Left lung (tissue), 4 donors: ENCODE measurements at regions not wholly inside any gene's neighbourhood (a gene's known extent, or its start where the extent isn't known, plus 50 kb on each side); places are given as distances from the start of the nearest gene placed in this dataset.

Source experiments
- ATAC-seq: fragments of 200-7000 bp; cut with Tn5 transposase; one replicate; pipeline ENCODE4 v1.9.1; 2020; ENCODE audit warnings: moderate library complexity
- DNase-seq, 4 donors: peaks; one replicate each; pipeline ENCODE4 v3.0.0-alpha.2; 2013 to 2020
- H3K27ac ChIP-seq, 2 donors: fragments of 200-600 bp; sonication (generic) in 1 of 2; one replicate each; pipeline versions ENCODE4 v1.5.0 to v1.8.0; 2020 to 2021
- H3K27me3 ChIP-seq, 2 donors: fragments of 200-600 bp; sonication (generic) in 1 of 2; one replicate each; pipeline versions ENCODE4 v1.5.0 to v1.8.0; 2020 to 2021
- H3K36me3 ChIP-seq, 2 donors: fragments of 200-600 bp; sonication (generic) in 1 of 2; one replicate each; pipeline versions ENCODE4 v1.5.0 to v1.8.0; 2020 to 2021
- H3K4me1 ChIP-seq, 2 donors: fragments of 200-600 bp; one replicate each; pipeline ENCODE4 v1.8.0; 2021
- H3K4me3 ChIP-seq, 2 donors: fragments of 200-600 bp; sonication (generic) in 1 of 2; one replicate each; pipeline versions ENCODE4 v1.5.0 to v1.8.0; 2020 to 2021; ENCODE audit warnings: mild to moderate bottlenecking in 1 of 2
- H3K9me3 ChIP-seq, 2 donors: fragments of 200-600 bp; sonication (generic) in 1 of 2; one replicate each; pipeline versions ENCODE4 v1.5.0 to v1.8.0; 2020 to 2021
- intact Hi-C, 2 donors: fragments of 100-400 bp; cut with DNase I; formaldehyde crosslinking; loops; one replicate each; pipeline versions ENCODE4 v1.11.2 to v1.14.2; 2022
- TF ChIP-seq, protein P1 (sequence below), 2 donors: fragments of 200-600 bp; sonication (generic) in 1 of 2; IDR thresholded peaks; one replicate each; pipeline versions ENCODE4 v1.5.0 to v1.8.0; 2021; ENCODE audit warnings: antibody characterized with exemption in 2 of 2
- donor health status: DM: no; HTN: yes; CAD: no.
- donor health status: DM: no; HTN: no; CAD: no.

DNA sequence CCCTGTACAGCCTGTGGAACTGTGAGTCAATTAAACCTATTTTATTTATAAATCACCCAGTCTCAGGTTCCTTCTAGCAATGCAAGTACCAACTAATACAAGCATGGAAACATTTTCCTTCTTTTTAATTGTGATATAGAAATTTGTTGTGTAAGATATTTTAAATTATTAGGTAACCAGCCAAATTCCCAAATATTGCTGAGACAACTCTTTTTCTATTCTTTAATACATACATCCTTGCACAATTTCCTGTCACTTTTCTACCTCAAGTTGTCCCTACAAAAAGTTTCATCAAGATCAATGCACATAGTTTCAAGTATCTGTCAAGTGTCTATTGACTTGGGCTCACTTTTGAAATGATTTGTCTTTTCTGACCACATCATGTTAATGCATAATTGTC is 488.6 kb downstream of the ACTL7B start:
- Histone ChIP-seq H3K9me3 (peaks cover 0 to 7% of the 10 kb centered on the region in 2 donors), H3K27me3 (no peaks in the 10 kb centered on the region), H3K4me1 (no peaks in the 10 kb centered on the region), H3K27ac (no peak overlapping the region), H3K4me3 (no peak overlapping the region), H3K36me3 (no peaks in the 10 kb centered on the region)
- TF ChIP-seq, protein P1, sequence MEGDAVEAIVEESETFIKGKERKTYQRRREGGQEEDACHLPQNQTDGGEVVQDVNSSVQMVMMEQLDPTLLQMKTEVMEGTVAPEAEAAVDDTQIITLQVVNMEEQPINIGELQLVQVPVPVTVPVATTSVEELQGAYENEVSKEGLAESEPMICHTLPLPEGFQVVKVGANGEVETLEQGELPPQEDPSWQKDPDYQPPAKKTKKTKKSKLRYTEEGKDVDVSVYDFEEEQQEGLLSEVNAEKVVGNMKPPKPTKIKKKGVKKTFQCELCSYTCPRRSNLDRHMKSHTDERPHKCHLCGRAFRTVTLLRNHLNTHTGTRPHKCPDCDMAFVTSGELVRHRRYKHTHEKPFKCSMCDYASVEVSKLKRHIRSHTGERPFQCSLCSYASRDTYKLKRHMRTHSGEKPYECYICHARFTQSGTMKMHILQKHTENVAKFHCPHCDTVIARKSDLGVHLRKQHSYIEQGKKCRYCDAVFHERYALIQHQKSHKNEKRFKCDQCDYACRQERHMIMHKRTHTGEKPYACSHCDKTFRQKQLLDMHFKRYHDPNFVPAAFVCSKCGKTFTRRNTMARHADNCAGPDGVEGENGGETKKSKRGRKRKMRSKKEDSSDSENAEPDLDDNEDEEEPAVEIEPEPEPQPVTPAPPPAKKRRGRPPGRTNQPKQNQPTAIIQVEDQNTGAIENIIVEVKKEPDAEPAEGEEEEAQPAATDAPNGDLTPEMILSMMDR (IDR thresholded peaks at IDR 0.05), result no peak
- intact Hi-C loops, result no loop called here
- no peak for DNase-seq
- no peak for ATAC-seq

DNA sequence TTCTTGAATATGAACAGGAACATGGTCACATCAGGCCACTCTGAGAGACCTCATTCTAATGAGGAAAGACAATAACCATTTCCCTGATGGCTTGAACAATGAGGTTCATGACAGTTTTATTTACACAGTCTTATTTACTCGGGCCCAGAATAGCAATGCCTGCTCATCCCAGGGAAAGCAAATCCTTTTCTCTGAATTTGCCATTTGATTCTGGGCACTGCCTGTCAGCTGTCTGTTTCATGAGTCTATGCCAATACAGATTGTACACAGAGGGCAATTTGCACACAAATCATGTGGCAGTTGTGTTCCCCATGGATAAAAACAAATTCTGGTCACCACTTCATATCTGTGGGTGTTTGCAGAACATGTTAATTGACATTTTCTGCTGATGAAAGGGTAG is 492.5 kb downstream of the ACTL7B start:
- Histone ChIP-seq H3K27ac (no peak overlapping the region), H3K4me1 (no peaks in the 10 kb centered on the region), H3K9me3 (peaks cover 0 to 7% of the 10 kb centered on the region in 2 donors), H3K27me3 (no peaks in the 10 kb centered on the region), H3K36me3 (no peaks in the 10 kb centered on the region), H3K4me3 (no peak overlapping the region)
- intact Hi-C loops, result no loop called here
- no peak for DNase-seq
- TF ChIP-seq, protein P1 (IDR thresholded peaks at IDR 0.05), result no peak
- no peak for ATAC-seq

DNA sequence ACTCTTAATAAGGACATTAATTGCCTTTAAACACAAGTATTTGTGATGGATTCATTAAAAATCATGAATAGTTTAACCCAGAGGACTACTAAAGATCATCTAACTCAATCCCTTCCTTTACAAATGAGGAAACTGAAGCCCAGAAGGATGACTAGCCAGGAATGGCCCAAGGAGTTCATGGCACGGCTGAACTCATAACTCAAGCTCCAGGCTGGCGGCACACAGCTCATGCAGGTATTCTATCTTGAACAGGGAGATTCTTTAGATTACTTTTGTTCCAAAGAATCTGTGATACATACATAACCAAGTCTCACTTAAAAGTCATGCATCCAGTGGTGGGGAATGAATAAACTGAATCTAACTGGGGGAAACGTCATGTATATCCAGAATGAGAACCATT is 495.5 kb downstream of the ACTL7B start:
- H3K4me3 ChIP-seq, result no peak overlapping the region
- TF ChIP-seq, protein P1 (IDR thresholded peaks at IDR 0.05), result no peak
- no peak overlapping the region for H3K27ac ChIP-seq
- no peak for ATAC-seq
- no peaks in the 10 kb centered on the region for H3K36me3 ChIP-seq
- H3K4me1 ChIP-seq, result no peaks in the 10 kb centered on the region
- no peak for DNase-seq
- H3K27me3 ChIP-seq, result no peaks in the 10 kb centered on the region
- intact Hi-C loops, result no loop called here
- H3K9me3 ChIP-seq, result peaks cover 0 to 4% of the 10 kb centered on the region in 2 donors

DNA sequence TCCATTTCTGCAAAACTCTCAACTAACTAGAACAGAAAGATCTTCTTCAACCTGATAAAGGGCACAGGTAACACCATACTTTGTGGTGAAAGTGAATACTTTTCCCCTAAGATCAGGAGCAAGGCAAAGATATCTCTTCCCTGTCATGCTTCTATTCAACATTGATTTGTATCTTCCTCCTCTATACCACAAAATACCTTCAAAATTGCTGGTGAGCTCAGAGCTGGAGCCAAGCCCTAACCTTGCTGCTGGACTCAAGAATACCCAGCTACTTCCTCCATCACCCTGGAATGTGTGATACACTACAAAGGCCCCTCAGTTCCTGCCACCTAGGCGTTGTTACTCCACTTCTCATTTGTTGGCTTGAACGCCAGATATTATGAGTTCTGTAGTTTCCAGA is 499.0 kb downstream of the ACTL7B start:
- Histone ChIP-seq H3K27ac (no peak overlapping the region), H3K27me3 (no peaks in the 10 kb centered on the region), H3K4me1 (no peaks in the 10 kb centered on the region), H3K4me3 (no peak overlapping the region), H3K9me3 (no peaks in the 10 kb centered on the region), H3K36me3 (no peaks in the 10 kb centered on the region)
- TF ChIP-seq, protein P1 (IDR thresholded peaks at IDR 0.05), result no peak
- no peak for ATAC-seq
- no peak for DNase-seq
- intact Hi-C loops, result no loop called here

DNA sequence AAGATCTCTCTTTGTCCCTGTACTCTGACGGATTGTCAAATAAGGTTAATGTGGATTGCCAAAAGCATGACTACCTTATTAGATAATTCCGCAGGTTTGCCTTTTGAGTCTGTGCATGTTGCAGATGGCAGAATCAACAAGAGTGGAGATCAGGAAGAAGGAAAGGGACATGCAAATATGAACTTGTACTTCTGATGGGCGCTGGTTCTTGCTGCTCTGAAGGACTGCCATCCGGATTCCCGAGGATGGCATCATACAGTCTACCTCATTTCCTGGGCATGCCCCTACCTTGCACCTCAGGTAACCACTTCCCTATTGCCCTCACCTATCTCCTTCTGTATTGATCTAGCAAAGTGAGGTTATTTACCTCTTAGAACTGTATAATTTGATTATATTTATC is 504.2 kb downstream of the ACTL7B start:
- DNase-seq, result no peak
- no peaks in the 10 kb centered on the region for H3K9me3 ChIP-seq
- no peak overlapping the region for H3K27ac ChIP-seq
- TF ChIP-seq, protein P1 (IDR thresholded peaks at IDR 0.05), result no peak
- no peaks in the 10 kb centered on the region for H3K36me3 ChIP-seq
- peaks cover 0 to 3% of the 10 kb centered on the region in 2 donors for H3K4me1 ChIP-seq
- H3K4me3 ChIP-seq, result no peak overlapping the region
- intact Hi-C loops, result no loop called here
- no peak for ATAC-seq
- no peaks in the 10 kb centered on the region for H3K27me3 ChIP-seq
